Jurkat, Clone E6-1 (cell line): ENCODE measurements at regions not wholly inside any gene's neighbourhood (a gene's known extent, or its start where the extent isn't known, plus 50 kb on each side); places are given as distances from the start of the nearest gene placed in this dataset.

Experiments
- DNase-seq: peaks from one replicate; pipeline ENCODE4 v3.0.0-alpha.2; 2011; ENCODE audit warnings: low read depth, low spot score
- H3K4me3 ChIP-seq: 2 replicates; pipeline ENCODE4 v1.5.1; 2011; ENCODE audit warnings: mild to moderate bottlenecking, low read length, control low read depth, moderate library complexity

GRCh38 chr18:61093965-61094364, 239.3 kb upstream of the CDH20 start:
- no peak for DNase-seq

GRCh38 chr18:61096226-61096625, 237.0 kb upstream of the CDH20 start:
- H3K4me3 ChIP-seq = no peak overlapping the region
- DNase-seq = no peak

More at GRCh38 chr18:61093965-61094364, 239.3 kb upstream of the CDH20 start:
- H3K4me3 ChIP-seq = no peak overlapping the region

- no peak for DNase-seq
- no peak overlapping the region for H3K4me3 ChIP-seq
Measured at GRCh38 chr18:61107113-61107512, 226.1 kb upstream of the CDH20 start.

- DNase-seq = no peak
- H3K4me3 ChIP-seq = no peak overlapping the region
Measured at GRCh38 chr18:61108706-61109105, 224.5 kb upstream of the CDH20 start.

GRCh38 chr18:61123309-61123708, 209.9 kb upstream of the CDH20 start:
- DNase-seq = no peak
- no peak overlapping the region for H3K4me3 ChIP-seq

- DNase-seq = no peak
- H3K4me3 ChIP-seq = no peak overlapping the region
Measured at GRCh38 chr18:61127714-61128467, 205.3 kb upstream of the CDH20 start.

- no peak overlapping the region for H3K4me3 ChIP-seq
- DNase-seq = no peak
Measured at GRCh38 chr18:61129001-61129400, 204.2 kb upstream of the CDH20 start.

- no peak for DNase-seq
- no peak overlapping the region for H3K4me3 ChIP-seq
Measured at GRCh38 chr18:61132031-61132430, 201.2 kb upstream of the CDH20 start.

- H3K4me3 ChIP-seq = no peak overlapping the region
- DNase-seq = no peak
Measured at GRCh38 chr18:61133783-61134182, 199.4 kb upstream of the CDH20 start.

GRCh38 chr18:61136711-61137251, 196.4 kb upstream of the CDH20 start:
- no peak overlapping the region for H3K4me3 ChIP-seq

GRCh38 chr18:61141691-61142090, 191.5 kb upstream of the CDH20 start:
- DNase-seq = no peak
- no peak overlapping the region for H3K4me3 ChIP-seq

More at GRCh38 chr18:61136711-61137251, 196.4 kb upstream of the CDH20 start:
- DNase-seq = no peak

GRCh38 chr18:61148322-61148721, 184.9 kb upstream of the CDH20 start:
- DNase-seq = no peak
- H3K4me3 ChIP-seq = no peak overlapping the region

- no peak for DNase-seq
- H3K4me3 ChIP-seq = no peak overlapping the region
Measured at GRCh38 chr18:61149786-61150185, 183.4 kb upstream of the CDH20 start.

- no peak for DNase-seq
- H3K4me3 ChIP-seq = no peak overlapping the region
Measured at GRCh38 chr18:61153571-61153970, 179.7 kb upstream of the CDH20 start.

- no peak overlapping the region for H3K4me3 ChIP-seq
- no peak for DNase-seq
Measured at GRCh38 chr18:61154866-61155265, 178.4 kb upstream of the CDH20 start.

GRCh38 chr18:61155586-61155985, 177.6 kb upstream of the CDH20 start:
- H3K4me3 ChIP-seq = no peak overlapping the region
- DNase-seq = no peak

GRCh38 chr18:61157451-61157850, 175.8 kb upstream of the CDH20 start:
- no peak overlapping the region for H3K4me3 ChIP-seq
- DNase-seq = no peak

GRCh38 chr18:61159246-61159645, 174.0 kb upstream of the CDH20 start:
- H3K4me3 ChIP-seq = no peak overlapping the region
- DNase-seq = no peak

- no peak for DNase-seq
- H3K4me3 ChIP-seq = no peak overlapping the region
Measured at GRCh38 chr18:61164321-61164720, 168.9 kb upstream of the CDH20 start.

- no peak for DNase-seq
- no peak overlapping the region for H3K4me3 ChIP-seq
Measured at GRCh38 chr18:61167902-61168301, 165.3 kb upstream of the CDH20 start.

GRCh38 chr18:61169386-61169785, 163.8 kb upstream of the CDH20 start:
- no peak overlapping the region for H3K4me3 ChIP-seq
- no peak for DNase-seq
